ENCODE measurements at regions not wholly inside any gene's neighbourhood (a gene's known extent, or its start where the extent isn't known, plus 50 kb on each side); places are given as distances from the start of the nearest gene placed in this dataset.

GRCh38 chr1:234669499-234669898 lies 59.5 kb upstream of the IRF2BP2 start:
- BruUV-seq (replicated peaks): no TSS peak
- intact Hi-C loops (cut with micrococcal nuclease; ENCODE audit: unreplicated experiment): no loop called here
- H3K36me3 ChIP-seq (ENCODE audit: insufficient read depth, low read length, poor library complexity, severe bottlenecking): no peaks in the 10 kb centered on the region
- POLR2A ChIA-PET (ENCODE audit: low non-redundant PET): no interaction called here
- H3K4me1 ChIP-seq (ENCODE audit: insufficient read depth, low read length, poor library complexity, severe bottlenecking): no peaks in the 10 kb centered on the region
- CTCF ChIA-PET: no interaction called here
- H3K27ac ChIP-seq (ENCODE audit: low read depth, low read length, poor library complexity, severe bottlenecking): no peak overlapping the region
- no peak overlapping the region for H3K4me3 ChIP-seq (ENCODE audit: low read depth, low read length, poor library complexity, severe bottlenecking)
- no peaks in the 10 kb centered on the region for H3K27me3 ChIP-seq (replicated peaks; ENCODE audit: insufficient read depth, low read depth, low read length, poor library complexity)
- H3K9me3 ChIP-seq (ENCODE audit: low read depth, low read length, poor library complexity, severe bottlenecking): no peaks in the 10 kb centered on the region
- no peak for DNase-seq (ENCODE audit: low spot score)
- TF ChIP-seq CTCF (conservative IDR thresholded peaks at IDR 0.05; ENCODE audit: low read depth, low read length) (no peak), EZH2 (IDR thresholded peaks at IDR 0.05; ENCODE audit: borderline replicate concordance, low read depth, low read length, poor library complexity, severe bottlenecking) (no peak)

- CTCF ChIA-PET: no interaction called here
- H3K27me3 ChIP-seq (replicated peaks; ENCODE audit: insufficient read depth, low read depth, low read length, poor library complexity): no peaks in the 10 kb centered on the region
- intact Hi-C loops (cut with micrococcal nuclease; ENCODE audit: unreplicated experiment): no loop called here
- no peaks in the 10 kb centered on the region for H3K4me1 ChIP-seq (ENCODE audit: insufficient read depth, low read length, poor library complexity, severe bottlenecking)
- H3K4me3 ChIP-seq (ENCODE audit: low read depth, low read length, poor library complexity, severe bottlenecking): no peak overlapping the region
- POLR2A ChIA-PET (ENCODE audit: low non-redundant PET): no interaction called here
- DNase-seq (ENCODE audit: low spot score): no peak
- no TSS peak for BruUV-seq (replicated peaks)
- H3K9me3 ChIP-seq (ENCODE audit: low read depth, low read length, poor library complexity, severe bottlenecking): no peaks in the 10 kb centered on the region
- no peaks in the 10 kb centered on the region for H3K36me3 ChIP-seq (ENCODE audit: insufficient read depth, low read length, poor library complexity, severe bottlenecking)
- TF ChIP-seq CTCF (conservative IDR thresholded peaks at IDR 0.05; ENCODE audit: low read depth, low read length) (no peak), EZH2 (IDR thresholded peaks at IDR 0.05; ENCODE audit: borderline replicate concordance, low read depth, low read length, poor library complexity, severe bottlenecking) (no peak)
- no peak overlapping the region for H3K27ac ChIP-seq (ENCODE audit: low read depth, low read length, poor library complexity, severe bottlenecking)
Measured at GRCh38 chr1:234668577-234668955, 58.6 kb upstream of the IRF2BP2 start.

- DNase-seq (ENCODE audit: low spot score): no peak
- ChIA-PET POLR2A (ENCODE audit: low non-redundant PET) (no interaction called here), CTCF (no interaction called here)
- H3K27me3 ChIP-seq (replicated peaks; ENCODE audit: insufficient read depth, low read depth, low read length, poor library complexity): no peaks in the 10 kb centered on the region
- no peak overlapping the region for H3K4me3 ChIP-seq (ENCODE audit: low read depth, low read length, poor library complexity, severe bottlenecking)
- intact Hi-C loops (cut with micrococcal nuclease; ENCODE audit: unreplicated experiment): no loop called here
- no peaks in the 10 kb centered on the region for H3K9me3 ChIP-seq (ENCODE audit: low read depth, low read length, poor library complexity, severe bottlenecking)
- no peak for TF ChIP-seq CTCF (conservative IDR thresholded peaks at IDR 0.05; ENCODE audit: low read depth, low read length)
- TF ChIP-seq EZH2 (IDR thresholded peaks at IDR 0.05; ENCODE audit: borderline replicate concordance, low read depth, low read length, poor library complexity, severe bottlenecking): no peak
- H3K36me3 ChIP-seq (ENCODE audit: insufficient read depth, low read length, poor library complexity, severe bottlenecking): no peaks in the 10 kb centered on the region
- no peak overlapping the region for H3K27ac ChIP-seq (ENCODE audit: low read depth, low read length, poor library complexity, severe bottlenecking)
- H3K4me1 ChIP-seq (ENCODE audit: insufficient read depth, low read length, poor library complexity, severe bottlenecking): no peaks in the 10 kb centered on the region
- BruUV-seq (replicated peaks): no TSS peak
Measured at GRCh38 chr1:234667600-234668576, 57.9 kb upstream of the IRF2BP2 start.
